ENCODE measurements at regions not wholly inside any gene's neighbourhood (a gene's known extent, or its start where the extent isn't known, plus 50 kb on each side); places are given as distances from the start of the nearest gene placed in this dataset.

DNA sequence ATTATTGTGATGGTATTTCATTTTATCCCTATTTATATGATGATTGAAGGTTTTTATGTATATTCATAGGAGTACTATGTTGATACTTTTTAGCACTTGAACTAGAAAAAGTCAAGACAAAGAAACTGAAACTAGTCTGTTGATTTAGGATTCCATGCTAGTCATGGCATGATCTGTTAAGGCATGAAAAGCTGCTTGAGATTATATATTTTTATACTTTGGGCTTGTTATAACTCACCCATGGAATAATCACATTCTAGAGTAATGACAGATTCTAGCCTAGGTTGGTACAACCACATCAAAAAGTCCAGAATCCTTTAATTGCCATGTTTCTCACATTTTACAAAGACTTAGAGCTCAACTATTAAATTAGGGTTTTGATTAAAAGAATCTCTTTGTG is 472.6 kb upstream of the CELF4 start:
- Histone ChIP-seq H3K9me3 (replicated peaks; ENCODE audit: control insufficient read depth, insufficient read depth, low read length) (no peaks in the 10 kb centered on the region), H3K9me1 (replicated peaks; ENCODE audit: control insufficient read depth, extremely low read depth, insufficient read depth, low read length) (no peaks in the 10 kb centered on the region), H3K9ac (replicated peaks; ENCODE audit: extremely low read depth, insufficient read depth, low read length) (no peak overlapping the region), H3K79me2 (ENCODE audit: control insufficient read depth, insufficient read depth, low read length) (no peaks in the 10 kb centered on the region), H3K4me2 (ENCODE audit: insufficient read depth, low read length) (no peak overlapping the region), H4K20me1 (replicated peaks; ENCODE audit: control insufficient read depth, extremely low read depth, insufficient read depth, low read length) (no peaks in the 10 kb centered on the region), H3K27ac (ENCODE audit: insufficient read depth, low read depth, low read length) (no peak overlapping the region), H3K27me3 (ENCODE audit: control insufficient read depth in 2 of 2, insufficient read depth in 2 of 2, low read length in 2 of 2) (no peaks in the 10 kb centered on the region), H3K4me1 (ENCODE audit: control insufficient read depth, extremely low read depth, insufficient read depth, low read length) (no peaks in the 10 kb centered on the region), H2AFZ (ENCODE audit: low read depth, low read length) (no peak overlapping the region), H3K36me3 (ENCODE audit: control insufficient read depth in 2 of 2, extremely low read depth in 1 of 2, insufficient read depth in 2 of 2, low read length in 2 of 2) (no peaks in the 10 kb centered on the region), H3K4me3 (replicated peaks in 1 of 3; ENCODE audit: insufficient read depth in 1 of 3, low read depth in 1 of 3, low read length in 3 of 3) (no peak overlapping the region)
- dilution Hi-C loops (cut with MboI; ENCODE audit: extremely low pct_ligation_motif_present, low sequenced_read_pairs) = no loop called here
- BruUV-seq (replicated peaks) = no TSS peak
- intact Hi-C loops (cut with micrococcal nuclease) = no loop called here
- ChIA-PET CTCF (no interaction called here), POLR2A (no interaction called here)
- TF ChIP-seq MYC (IDR thresholded peaks at IDR 0.05; ENCODE audit: low read depth, low read length) = no peak
- TF ChIP-seq POLR2A (IDR thresholded peaks at IDR 0.05; ENCODE audit: low read depth, low read length) = no peak
- TF ChIP-seq FOS (IDR thresholded peaks at IDR 0.05; ENCODE audit: borderline replicate concordance, insufficient read depth, low read length) = no peak
- TF ChIP-seq EZH2 (IDR thresholded peaks at IDR 0.05; ENCODE audit: borderline replicate concordance, low read depth, low read length, severe bottlenecking) = no peak
- FAIRE-seq (no peak), DNase-seq (ENCODE audit: low read depth, low spot score) (no peak)

DNA sequence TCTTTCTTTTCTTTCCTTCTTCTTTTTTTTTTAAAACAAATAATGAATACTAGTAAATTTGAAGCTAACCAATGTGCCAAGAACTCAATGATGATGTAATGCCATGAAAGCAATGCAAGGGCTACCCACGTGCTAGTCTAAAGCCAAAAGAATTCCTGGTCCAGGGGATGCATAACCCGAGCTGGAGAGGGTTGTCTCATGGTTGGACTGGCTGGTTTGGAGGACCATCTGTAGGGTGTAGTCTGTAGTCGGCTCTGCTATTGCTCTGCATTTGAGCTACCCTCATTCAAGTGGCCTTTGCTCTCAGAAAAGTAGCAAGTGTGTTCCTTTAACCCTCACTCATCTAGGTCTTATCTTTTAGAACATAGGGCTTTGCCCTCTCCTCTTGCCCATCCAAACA is 469.6 kb upstream of the CELF4 start:
- BruUV-seq (replicated peaks) = no TSS peak
- Histone ChIP-seq H3K27ac (ENCODE audit: insufficient read depth, low read depth, low read length) (no peak overlapping the region), H3K9me3 (replicated peaks; ENCODE audit: control insufficient read depth, insufficient read depth, low read length) (peaks cover 2% of the 10 kb centered on the region), H3K4me1 (ENCODE audit: control insufficient read depth, extremely low read depth, insufficient read depth, low read length) (no peaks in the 10 kb centered on the region), H3K36me3 (ENCODE audit: control insufficient read depth in 2 of 2, extremely low read depth in 1 of 2, insufficient read depth in 2 of 2, low read length in 2 of 2) (no peaks in the 10 kb centered on the region), H4K20me1 (replicated peaks; ENCODE audit: control insufficient read depth, extremely low read depth, insufficient read depth, low read length) (no peaks in the 10 kb centered on the region), H2AFZ (ENCODE audit: low read depth, low read length) (no peak overlapping the region), H3K9ac (replicated peaks; ENCODE audit: extremely low read depth, insufficient read depth, low read length) (no peak overlapping the region), H3K9me1 (replicated peaks; ENCODE audit: control insufficient read depth, extremely low read depth, insufficient read depth, low read length) (no peaks in the 10 kb centered on the region), H3K4me3 (replicated peaks in 1 of 3; ENCODE audit: insufficient read depth in 1 of 3, low read depth in 1 of 3, low read length in 3 of 3) (no peak overlapping the region), H3K27me3 (ENCODE audit: control insufficient read depth in 2 of 2, insufficient read depth in 2 of 2, low read length in 2 of 2) (no peaks in the 10 kb centered on the region), H3K79me2 (ENCODE audit: control insufficient read depth, insufficient read depth, low read length) (no peaks in the 10 kb centered on the region), H3K4me2 (ENCODE audit: insufficient read depth, low read length) (no peak overlapping the region)
- TF ChIP-seq, protein P1, sequence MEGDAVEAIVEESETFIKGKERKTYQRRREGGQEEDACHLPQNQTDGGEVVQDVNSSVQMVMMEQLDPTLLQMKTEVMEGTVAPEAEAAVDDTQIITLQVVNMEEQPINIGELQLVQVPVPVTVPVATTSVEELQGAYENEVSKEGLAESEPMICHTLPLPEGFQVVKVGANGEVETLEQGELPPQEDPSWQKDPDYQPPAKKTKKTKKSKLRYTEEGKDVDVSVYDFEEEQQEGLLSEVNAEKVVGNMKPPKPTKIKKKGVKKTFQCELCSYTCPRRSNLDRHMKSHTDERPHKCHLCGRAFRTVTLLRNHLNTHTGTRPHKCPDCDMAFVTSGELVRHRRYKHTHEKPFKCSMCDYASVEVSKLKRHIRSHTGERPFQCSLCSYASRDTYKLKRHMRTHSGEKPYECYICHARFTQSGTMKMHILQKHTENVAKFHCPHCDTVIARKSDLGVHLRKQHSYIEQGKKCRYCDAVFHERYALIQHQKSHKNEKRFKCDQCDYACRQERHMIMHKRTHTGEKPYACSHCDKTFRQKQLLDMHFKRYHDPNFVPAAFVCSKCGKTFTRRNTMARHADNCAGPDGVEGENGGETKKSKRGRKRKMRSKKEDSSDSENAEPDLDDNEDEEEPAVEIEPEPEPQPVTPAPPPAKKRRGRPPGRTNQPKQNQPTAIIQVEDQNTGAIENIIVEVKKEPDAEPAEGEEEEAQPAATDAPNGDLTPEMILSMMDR (IDR thresholded peaks at IDR 0.05; ENCODE audit: extremely low read depth in 1 of 2, insufficient read depth in 1 of 2, low read depth in 1 of 2, low read length in 2 of 2) = no peak
- TF ChIP-seq GATA2 (IDR thresholded peaks at IDR 0.05; ENCODE audit: insufficient read depth, insufficient read length, low read depth, low read length) = no peak
- TF ChIP-seq FOS (IDR thresholded peaks at IDR 0.05; ENCODE audit: borderline replicate concordance, insufficient read depth, low read length) = no peak
- no peak for TF ChIP-seq EZH2 (IDR thresholded peaks at IDR 0.05; ENCODE audit: borderline replicate concordance, low read depth, low read length, severe bottlenecking)
- no peak for TF ChIP-seq JUN (IDR thresholded peaks at IDR 0.05; ENCODE audit: borderline replicate concordance, insufficient read depth, insufficient read length, low read depth)
- TF ChIP-seq POLR2AphosphoS5 (IDR thresholded peaks at IDR 0.05; ENCODE audit: insufficient read depth, low read depth, low read length) = no peak
- TF ChIP-seq MYC (IDR thresholded peaks at IDR 0.05; ENCODE audit: low read depth, low read length) = no peak
- TF ChIP-seq, protein P2, sequence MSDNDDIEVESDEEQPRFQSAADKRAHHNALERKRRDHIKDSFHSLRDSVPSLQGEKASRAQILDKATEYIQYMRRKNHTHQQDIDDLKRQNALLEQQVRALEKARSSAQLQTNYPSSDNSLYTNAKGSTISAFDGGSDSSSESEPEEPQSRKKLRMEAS (IDR thresholded peaks at IDR 0.05; ENCODE audit: insufficient read depth, insufficient read length) = no peak
- dilution Hi-C loops (cut with MboI; ENCODE audit: extremely low pct_ligation_motif_present, low sequenced_read_pairs) (no loop called here), intact Hi-C loops (cut with micrococcal nuclease) (no loop called here)
- ChIA-PET CTCF (no interaction called here), POLR2A (no interaction called here)
- DNase-seq (ENCODE audit: low read depth, low spot score) (no peak), FAIRE-seq (no peak)

Data from endothelial cell of umbilical vein (primary cell).